ENCODE measurements at regions not wholly inside any gene's neighbourhood (a gene's known extent, or its start where the extent isn't known, plus 50 kb on each side); places are given as distances from the start of the nearest gene placed in this dataset.

DNA sequence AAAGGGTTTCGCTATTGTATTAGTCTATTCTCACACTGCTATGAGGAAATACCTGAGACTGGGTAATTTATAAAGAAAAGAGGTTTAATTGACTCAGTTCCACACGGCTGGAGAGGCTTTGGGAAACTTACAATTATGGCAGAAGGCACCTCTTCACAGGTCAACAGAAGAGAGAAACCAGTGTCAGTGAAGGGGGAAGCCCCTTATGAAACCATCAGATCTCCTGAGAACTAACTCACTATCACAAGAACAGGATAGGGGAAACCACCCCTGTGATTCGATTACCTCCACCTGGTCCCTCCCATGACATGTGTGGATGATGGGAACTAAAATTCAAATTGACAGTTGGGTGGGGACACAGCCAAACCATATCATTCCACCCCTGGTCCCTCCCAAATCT, 589.5 kb downstream of the CENPC start:
- TF ChIP-seq, protein P1, sequence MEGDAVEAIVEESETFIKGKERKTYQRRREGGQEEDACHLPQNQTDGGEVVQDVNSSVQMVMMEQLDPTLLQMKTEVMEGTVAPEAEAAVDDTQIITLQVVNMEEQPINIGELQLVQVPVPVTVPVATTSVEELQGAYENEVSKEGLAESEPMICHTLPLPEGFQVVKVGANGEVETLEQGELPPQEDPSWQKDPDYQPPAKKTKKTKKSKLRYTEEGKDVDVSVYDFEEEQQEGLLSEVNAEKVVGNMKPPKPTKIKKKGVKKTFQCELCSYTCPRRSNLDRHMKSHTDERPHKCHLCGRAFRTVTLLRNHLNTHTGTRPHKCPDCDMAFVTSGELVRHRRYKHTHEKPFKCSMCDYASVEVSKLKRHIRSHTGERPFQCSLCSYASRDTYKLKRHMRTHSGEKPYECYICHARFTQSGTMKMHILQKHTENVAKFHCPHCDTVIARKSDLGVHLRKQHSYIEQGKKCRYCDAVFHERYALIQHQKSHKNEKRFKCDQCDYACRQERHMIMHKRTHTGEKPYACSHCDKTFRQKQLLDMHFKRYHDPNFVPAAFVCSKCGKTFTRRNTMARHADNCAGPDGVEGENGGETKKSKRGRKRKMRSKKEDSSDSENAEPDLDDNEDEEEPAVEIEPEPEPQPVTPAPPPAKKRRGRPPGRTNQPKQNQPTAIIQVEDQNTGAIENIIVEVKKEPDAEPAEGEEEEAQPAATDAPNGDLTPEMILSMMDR (conservative IDR thresholded peaks at IDR 0.05; ENCODE audit: low read length), result no peak
- no peak for TF ChIP-seq EZH2phosphoT487 (IDR thresholded peaks at IDR 0.05; ENCODE audit: borderline replicate concordance)
